ENCODE measurements at regions not wholly inside any gene's neighbourhood (a gene's known extent, or its start where the extent isn't known, plus 50 kb on each side); places are given as distances from the start of the nearest gene placed in this dataset.
"Not testable (repeated sequence)": the region's sequence is repeated elsewhere in the genome, so short reads cannot be mapped to it uniquely, and the experiment has no call there.

- no peak for TF ChIP-seq CTCF (IDR thresholded peaks at IDR 0.05; ENCODE audit: low read depth, low read length)
- Histone ChIP-seq H3K27me3 (ENCODE audit: control insufficient read depth, insufficient read depth, low read length) (no peaks in the 10 kb centered on the region), H3K4me3 (ENCODE audit: low read depth, low read length) (no peak overlapping the region), H3K9me3 (ENCODE audit: control insufficient read depth, insufficient read depth, low read length) (peaks cover 86% of the 10 kb centered on the region), H3K27ac (ENCODE audit: low read depth, low read length) (no peak overlapping the region)
- POLR2A ChIA-PET, result no interaction called here
- no peak for DNase-seq (ENCODE audit: low read depth, low spot score)
- CTCF ChIA-PET, result no interaction called here
These were observed 609.0 kb downstream of the KCNJ18 start for GRCh38 chr17:22301353-22301745.

- ChIA-PET CTCF (no interaction called here), POLR2A (no interaction called here)
- Histone ChIP-seq H3K27ac (ENCODE audit: low read depth, low read length) (no peak overlapping the region), H3K27me3 (ENCODE audit: control insufficient read depth, insufficient read depth, low read length) (no peaks in the 10 kb centered on the region), H3K4me3 (ENCODE audit: low read depth, low read length) (no peak overlapping the region), H3K9me3 (ENCODE audit: control insufficient read depth, insufficient read depth, low read length) (peaks cover 75% of the 10 kb centered on the region)
- no peak for DNase-seq (ENCODE audit: low read depth, low spot score)
- no peak for TF ChIP-seq CTCF (IDR thresholded peaks at IDR 0.05; ENCODE audit: low read depth, low read length)
These were observed 610.8 kb downstream of the KCNJ18 start for GRCh38 chr17:22303096-22303495.

GRCh38 chr17:22303865-22304264 lies 611.5 kb downstream of the KCNJ18 start:
- no peak for TF ChIP-seq CTCF (IDR thresholded peaks at IDR 0.05; ENCODE audit: low read depth, low read length)
- no peak for DNase-seq (ENCODE audit: low read depth, low spot score)
- H3K9me3 ChIP-seq (ENCODE audit: control insufficient read depth, insufficient read depth, low read length), result peaks cover 67% of the 10 kb centered on the region
- POLR2A ChIA-PET, result no interaction called here
- no peaks in the 10 kb centered on the region for H3K27me3 ChIP-seq (ENCODE audit: control insufficient read depth, insufficient read depth, low read length)
- no peak overlapping the region for H3K4me3 ChIP-seq (ENCODE audit: low read depth, low read length)
- H3K27ac ChIP-seq (ENCODE audit: low read depth, low read length), result no peak overlapping the region
- CTCF ChIA-PET, result no interaction called here

GRCh38 chr17:22304667-22305303 lies 612.5 kb downstream of the KCNJ18 start:
- Histone ChIP-seq H3K27me3 (ENCODE audit: control insufficient read depth, insufficient read depth, low read length) (no peaks in the 10 kb centered on the region), H3K27ac (ENCODE audit: low read depth, low read length) (no peak overlapping the region), H3K4me3 (ENCODE audit: low read depth, low read length) (no peak overlapping the region), H3K9me3 (ENCODE audit: control insufficient read depth, insufficient read depth, low read length) (peaks cover 58% of the 10 kb centered on the region)
- ChIA-PET POLR2A (no interaction called here), CTCF (no interaction called here)
- no peak for TF ChIP-seq CTCF (IDR thresholded peaks at IDR 0.05; ENCODE audit: low read depth, low read length)
- DNase-seq (ENCODE audit: low read depth, low spot score), result no peak

- POLR2A ChIA-PET, result no interaction called here
- Histone ChIP-seq H3K27me3 (ENCODE audit: control insufficient read depth, insufficient read depth, low read length) (no peaks in the 10 kb centered on the region), H3K4me3 (ENCODE audit: low read depth, low read length) (no peak overlapping the region), H3K27ac (ENCODE audit: low read depth, low read length) (no peak overlapping the region), H3K9me3 (ENCODE audit: control insufficient read depth, insufficient read depth, low read length) (peaks cover 53% of the 10 kb centered on the region)
- TF ChIP-seq CTCF (IDR thresholded peaks at IDR 0.05; ENCODE audit: low read depth, low read length), result no peak
- no peak for DNase-seq (ENCODE audit: low read depth, low spot score)
- CTCF ChIA-PET, result no interaction called here
These were observed 613.2 kb downstream of the KCNJ18 start for GRCh38 chr17:22305356-22306071.

- H3K4me3 ChIP-seq (ENCODE audit: low read depth, low read length); H3K27ac ChIP-seq (ENCODE audit: low read depth, low read length); POLR2A ChIA-PET; CTCF ChIA-PET; H3K27me3 ChIP-seq (ENCODE audit: control insufficient read depth, insufficient read depth, low read length); DNase-seq (ENCODE audit: low read depth, low spot score): not testable (repeated sequence)
- peaks cover 19% of the 10 kb centered on the region for H3K9me3 ChIP-seq (ENCODE audit: control insufficient read depth, insufficient read depth, low read length)
These were observed 618.0 kb downstream of the KCNJ18 start for GRCh38 chr17:22310292-22310691.

All from AG04450 (cell line).